Lower lobe of right lung (tissue), 2 donors: ENCODE measurements at regions not wholly inside any gene's neighbourhood (a gene's known extent, or its start where the extent isn't known, plus 50 kb on each side); places are given as distances from the start of the nearest gene placed in this dataset.
A peak's percentile ranks its signal among the peaks of the same experiment; 100 is the strongest.

ENCODE experiments used
- ATAC-seq, 2 donors: fragments of 200-7000 bp; cut with Tn5 transposase; one replicate each; pipeline ENCODE4 v1.9.1; 2020 to 2022; ENCODE audit warnings: mild to moderate bottlenecking in 2 of 2, moderate library complexity in 2 of 2
- DNase-seq: peaks from one replicate; pipeline ENCODE4 v3.0.0-alpha.2; 2020
- H3K27ac ChIP-seq: fragments of 200-600 bp; one replicate; pipeline ENCODE4 v1.8.0; 2022
- H3K27me3 ChIP-seq: fragments of 200-600 bp; one replicate; pipeline ENCODE4 v1.8.0; 2022; ENCODE audit warnings: low read depth
- H3K36me3 ChIP-seq: fragments of 200-600 bp; one replicate; pipeline ENCODE4 v1.8.0; 2022; ENCODE audit warnings: mild to moderate bottlenecking
- H3K4me1 ChIP-seq: fragments of 200-600 bp; one replicate; pipeline ENCODE4 v1.8.0; 2022
- H3K4me3 ChIP-seq: fragments of 200-600 bp; one replicate; pipeline ENCODE4 v1.8.0; 2022; ENCODE audit warnings: mild to moderate bottlenecking
- H3K9me3 ChIP-seq: fragments of 200-600 bp; one replicate; pipeline ENCODE4 v1.8.0; 2022
- intact Hi-C: fragments of 100-400 bp; cut with DNase I; formaldehyde crosslinking; loops from one replicate; pipeline ENCODE4 v1.11.0; 2022
- TF ChIP-seq, protein P1 (sequence below): fragments of 200-600 bp; IDR thresholded peaks from one replicate; pipeline ENCODE4 v1.8.0; 2022; ENCODE audit warnings: antibody characterized with exemption, mild to moderate bottlenecking
- donor health status: DM: no; HTN: yes; CAD: no; lungs with severe emphysema.

DNA sequence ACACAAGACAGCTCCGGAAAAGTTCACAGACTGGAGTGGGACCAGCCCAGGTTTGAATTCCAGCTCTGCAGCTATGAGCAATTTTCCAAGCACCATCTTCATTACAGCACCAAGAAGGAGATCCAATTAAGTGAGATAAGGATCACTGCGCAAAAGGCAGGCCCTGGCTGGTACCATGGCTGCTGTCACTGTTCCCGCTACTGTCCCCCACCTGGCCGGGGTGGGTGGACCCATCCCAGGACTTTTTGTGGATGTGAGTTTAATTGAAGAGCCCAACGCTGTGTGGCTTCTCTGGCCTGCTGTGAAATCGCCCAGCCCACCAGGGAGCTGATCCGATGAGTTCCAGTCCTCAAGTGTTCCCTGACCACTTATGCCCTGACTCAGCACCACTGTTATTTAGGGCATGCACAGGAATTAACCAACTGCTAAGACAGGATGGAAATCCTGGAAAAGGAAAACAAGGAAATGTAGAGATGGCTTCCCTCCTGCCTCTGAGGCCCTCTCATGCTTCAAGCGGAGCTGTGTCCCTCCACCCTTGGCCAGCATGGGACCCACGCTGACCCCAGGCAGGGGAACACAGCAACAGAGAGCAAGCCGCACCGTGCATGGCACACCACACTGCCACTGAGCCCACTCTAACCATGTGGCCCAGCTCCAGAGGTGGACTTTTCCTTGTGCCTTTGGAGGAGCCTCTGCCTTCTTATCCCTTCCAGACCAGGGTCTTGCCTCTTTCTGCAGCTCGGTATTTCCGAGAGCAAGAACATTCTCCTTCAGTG, 150.0 kb upstream of the CST7 start:
- H3K27ac ChIP-seq, result no peak overlapping the region
- DNase-seq, result peak; percentile 9
- ATAC-seq, result no peak
- no peak overlapping the region for H3K4me3 ChIP-seq
- H3K4me1 ChIP-seq, result no peaks in the 10 kb centered on the region
- intact Hi-C loops, result no loop called here
- no peaks in the 10 kb centered on the region for H3K36me3 ChIP-seq
- TF ChIP-seq, protein P1, sequence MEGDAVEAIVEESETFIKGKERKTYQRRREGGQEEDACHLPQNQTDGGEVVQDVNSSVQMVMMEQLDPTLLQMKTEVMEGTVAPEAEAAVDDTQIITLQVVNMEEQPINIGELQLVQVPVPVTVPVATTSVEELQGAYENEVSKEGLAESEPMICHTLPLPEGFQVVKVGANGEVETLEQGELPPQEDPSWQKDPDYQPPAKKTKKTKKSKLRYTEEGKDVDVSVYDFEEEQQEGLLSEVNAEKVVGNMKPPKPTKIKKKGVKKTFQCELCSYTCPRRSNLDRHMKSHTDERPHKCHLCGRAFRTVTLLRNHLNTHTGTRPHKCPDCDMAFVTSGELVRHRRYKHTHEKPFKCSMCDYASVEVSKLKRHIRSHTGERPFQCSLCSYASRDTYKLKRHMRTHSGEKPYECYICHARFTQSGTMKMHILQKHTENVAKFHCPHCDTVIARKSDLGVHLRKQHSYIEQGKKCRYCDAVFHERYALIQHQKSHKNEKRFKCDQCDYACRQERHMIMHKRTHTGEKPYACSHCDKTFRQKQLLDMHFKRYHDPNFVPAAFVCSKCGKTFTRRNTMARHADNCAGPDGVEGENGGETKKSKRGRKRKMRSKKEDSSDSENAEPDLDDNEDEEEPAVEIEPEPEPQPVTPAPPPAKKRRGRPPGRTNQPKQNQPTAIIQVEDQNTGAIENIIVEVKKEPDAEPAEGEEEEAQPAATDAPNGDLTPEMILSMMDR, result no peak
- no peaks in the 10 kb centered on the region for H3K27me3 ChIP-seq
- H3K9me3 ChIP-seq, result no peaks in the 10 kb centered on the region

DNA sequence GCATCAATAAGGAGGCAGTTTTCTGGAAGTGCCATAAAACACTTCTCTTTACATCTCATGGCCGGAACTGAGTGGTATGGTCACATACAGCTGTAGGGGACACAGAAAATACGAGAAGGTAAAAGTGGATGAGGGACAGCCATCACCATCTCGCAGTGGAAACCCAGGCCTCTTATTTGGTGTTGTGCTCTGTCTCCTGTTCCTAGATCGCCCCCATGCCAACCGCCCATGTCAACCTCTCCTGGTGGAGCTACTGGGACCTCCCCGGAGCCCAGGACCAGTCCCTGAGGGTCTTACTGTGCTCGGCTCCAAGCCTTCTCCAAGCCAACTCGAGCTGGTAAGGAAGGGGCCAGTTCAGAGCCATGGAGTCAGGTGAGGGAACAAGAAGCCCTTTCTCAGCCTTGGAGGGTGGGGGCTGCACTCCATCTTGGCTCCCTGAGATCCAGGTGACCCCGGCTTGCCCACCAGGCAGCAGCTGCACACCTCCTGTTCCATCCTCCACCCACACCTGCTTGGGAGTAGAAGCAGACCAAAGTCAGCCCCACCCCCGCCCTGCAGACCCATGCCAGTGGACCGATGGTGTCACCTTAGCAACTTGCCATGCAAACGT, 149.0 kb upstream of the CST7 start:
- Histone ChIP-seq H3K4me1 (no peaks in the 10 kb centered on the region), H3K9me3 (no peaks in the 10 kb centered on the region), H3K36me3 (no peaks in the 10 kb centered on the region), H3K27me3 (no peaks in the 10 kb centered on the region), H3K4me3 (no peak overlapping the region), H3K27ac (no peak overlapping the region)
- ATAC-seq, result no peak
- TF ChIP-seq, protein P1, result no peak
- peak; percentile 15 for DNase-seq
- intact Hi-C loops, result no loop called here

DNA sequence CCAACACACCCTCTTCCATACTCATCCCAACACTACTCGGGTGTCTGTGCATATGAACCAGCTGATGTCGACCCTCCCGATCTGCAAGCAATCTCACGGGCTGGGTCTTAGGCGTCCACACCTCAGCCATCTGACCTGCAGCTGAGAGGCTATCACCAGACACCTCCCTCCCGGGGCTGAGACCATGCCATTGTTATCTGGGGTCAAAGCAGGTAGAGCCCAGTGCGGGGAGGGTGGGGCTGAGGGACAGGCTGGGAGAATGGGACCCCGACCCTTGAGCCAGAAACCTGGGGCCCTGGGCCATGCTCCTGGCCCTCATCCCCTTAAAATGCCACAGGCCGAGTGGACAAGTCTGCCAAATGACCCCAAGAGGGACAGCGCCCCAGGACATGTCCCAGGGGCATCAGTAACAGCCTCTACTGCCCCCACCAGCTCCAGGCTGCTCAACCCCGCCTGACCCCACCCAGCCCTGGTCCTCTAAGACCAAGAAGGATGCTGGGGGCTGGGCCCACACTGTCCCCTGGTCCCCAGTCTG, 146.7 kb upstream of the CST7 start:
- TF ChIP-seq, protein P1, result no peak
- ATAC-seq (no peak), DNase-seq (peak; percentile 35)
- H3K4me3 ChIP-seq, result no peak overlapping the region
- H3K36me3 ChIP-seq, result no peaks in the 10 kb centered on the region
- no peaks in the 10 kb centered on the region for H3K4me1 ChIP-seq
- no peaks in the 10 kb centered on the region for H3K27me3 ChIP-seq
- intact Hi-C loops, result no loop called here
- H3K9me3 ChIP-seq, result no peaks in the 10 kb centered on the region
- no peak overlapping the region for H3K27ac ChIP-seq

DNA sequence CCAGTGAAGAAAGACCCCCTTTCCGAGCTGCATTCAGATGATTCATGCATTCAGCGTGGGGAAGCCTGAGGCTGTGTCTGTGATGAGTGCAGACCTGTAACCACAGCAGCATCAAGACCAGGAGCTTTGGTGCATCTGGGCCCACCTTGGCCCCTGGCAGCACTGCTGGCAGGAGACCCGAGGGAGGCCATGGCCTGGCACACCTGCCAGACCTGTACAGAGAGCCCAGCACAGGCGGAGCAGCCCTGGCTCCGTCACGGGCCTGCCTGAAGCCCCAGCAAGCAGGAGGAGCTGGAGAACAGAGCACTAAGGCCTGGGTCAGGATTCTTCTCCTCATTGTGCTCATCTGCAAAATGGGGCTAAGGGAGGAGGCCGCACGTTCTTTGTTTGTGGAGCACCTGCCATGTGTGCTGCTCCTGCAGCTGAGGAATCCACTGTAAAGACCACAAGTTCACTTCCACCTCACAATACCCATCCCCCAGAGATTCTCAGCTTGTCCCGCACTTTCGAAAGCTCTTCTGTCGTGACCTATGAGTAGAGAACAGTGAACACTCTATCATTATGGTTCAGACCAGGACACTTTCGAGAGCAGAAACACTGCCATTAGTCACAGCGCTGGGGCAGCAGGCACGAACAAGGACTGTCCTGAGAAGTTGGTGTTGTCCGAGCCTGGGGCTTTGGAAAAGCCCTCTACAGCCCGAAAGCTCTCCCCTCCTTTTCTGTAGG, 144.4 kb upstream of the CST7 start:
- H3K27me3 ChIP-seq, result no peaks in the 10 kb centered on the region
- H3K36me3 ChIP-seq, result no peaks in the 10 kb centered on the region
- no peak for ATAC-seq
- H3K4me3 ChIP-seq, result no peak overlapping the region
- intact Hi-C loops, result no loop called here
- no peaks in the 10 kb centered on the region for H3K9me3 ChIP-seq
- no peak overlapping the region for H3K27ac ChIP-seq
- TF ChIP-seq, protein P1, result no peak
- H3K4me1 ChIP-seq, result no peaks in the 10 kb centered on the region
- DNase-seq, result peak; percentile 6

DNA sequence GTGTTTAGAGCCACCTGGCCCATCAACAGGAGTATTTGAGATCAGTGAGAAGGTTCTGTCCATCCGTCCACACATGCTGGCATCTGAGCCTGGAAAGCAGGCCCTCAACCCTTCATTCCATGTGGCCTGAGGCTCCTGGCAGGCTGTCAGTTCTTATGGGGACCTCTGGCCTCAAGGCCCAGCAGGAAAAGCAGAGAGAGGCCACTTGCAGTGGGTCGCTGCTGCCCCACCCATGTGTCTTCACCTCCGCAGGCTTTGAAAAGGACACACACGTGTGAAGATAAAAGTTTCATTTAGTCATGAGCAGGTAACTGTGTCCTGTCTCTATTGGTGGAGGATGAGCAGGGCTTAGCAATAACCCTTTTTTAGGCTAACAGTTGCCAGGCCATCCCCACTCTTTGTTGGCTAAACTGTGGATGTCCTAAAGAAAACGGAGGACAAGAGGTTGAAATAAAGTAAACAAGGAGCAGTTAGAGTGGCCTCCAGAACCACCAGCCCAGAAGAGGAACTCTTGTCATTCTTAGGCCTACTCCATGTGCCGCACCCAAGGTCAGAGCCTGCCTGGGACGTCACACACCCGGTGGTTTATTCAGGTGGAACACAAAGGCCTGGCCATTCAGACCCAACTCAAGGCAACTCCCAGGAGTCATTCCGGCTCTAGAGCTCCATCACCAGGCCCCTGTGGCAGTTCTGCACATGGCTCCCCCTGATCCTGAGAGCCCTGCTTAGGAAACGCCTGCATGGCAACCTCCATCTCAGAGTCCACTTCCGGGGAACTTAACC, 143.4 kb upstream of the CST7 start:
- TF ChIP-seq, protein P1, result no peak
- H3K4me1 ChIP-seq, result no peaks in the 10 kb centered on the region
- no peak overlapping the region for H3K27ac ChIP-seq
- H3K27me3 ChIP-seq, result no peaks in the 10 kb centered on the region
- ATAC-seq (peak; percentile 70 to 85), DNase-seq (peak; percentile 69)
- no peak overlapping the region for H3K4me3 ChIP-seq
- intact Hi-C loops, result no loop called here
- H3K36me3 ChIP-seq, result no peaks in the 10 kb centered on the region
- H3K9me3 ChIP-seq, result no peaks in the 10 kb centered on the region
